ENCODE measurements at regions not wholly inside any gene's neighbourhood (a gene's known extent, or its start where the extent isn't known, plus 50 kb on each side); places are given as distances from the start of the nearest gene placed in this dataset.
A peak's percentile ranks its signal among the peaks of the same experiment; 100 is the strongest.

- Histone ChIP-seq H3K9me3 (no peaks in the 10 kb centered on the region), H3K27ac (replicated peaks in 1 of 4) (peak overlapping the region in 3 of 4 donors; percentile 15 to 53 (median 48)), H3K36me3 (no peaks in the 10 kb centered on the region), H3K27me3 (no peaks in the 10 kb centered on the region), H3K4me1 (peaks cover 54 to 98% (median 86%) of the 10 kb centered on the region in 4 donors), H3K4me3 (no peak overlapping the region)
- 53% methylated on average over 10 of the region's 10 CpGs for WGBS
- no peak for DNase-seq (ENCODE audit: extremely low spot score)
- intact Hi-C loops (cut with DNase I), result no loop called here
- TF ChIP-seq EP300 (IDR thresholded peaks at IDR 0.05) (no peak), CTCF (IDR thresholded peaks at IDR 0.05) (no peak)
Measured at GRCh38 chrX:10048076-10048475, 80.9 kb downstream of the CLDN34 start.

DNA sequence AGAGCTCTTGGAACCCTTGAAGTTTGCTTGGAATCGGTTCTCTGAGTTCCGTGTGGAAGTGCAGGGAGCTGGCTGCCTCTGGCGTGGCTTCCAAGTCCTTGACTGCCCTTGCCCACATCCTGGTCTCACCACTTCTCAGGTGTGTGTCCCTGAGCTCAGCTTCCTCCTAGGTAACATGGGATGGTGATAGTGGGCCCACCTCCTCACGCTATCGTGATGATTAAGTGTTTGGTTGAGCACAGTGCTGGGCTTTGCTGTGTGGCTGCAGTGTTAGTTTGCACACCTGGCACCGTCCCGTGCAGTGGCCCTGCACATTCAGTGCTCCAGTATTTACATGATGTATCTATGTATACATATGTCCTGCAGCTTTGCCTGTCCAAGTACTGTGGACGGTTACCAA lies 81.5 kb downstream of the CLDN34 start:
- H3K4me1 ChIP-seq, result peaks cover 55 to 96% (median 90%) of the 10 kb centered on the region in 4 donors
- TF ChIP-seq POLR2A (IDR thresholded peaks at IDR 0.05; ENCODE audit: low read depth), result no peak
- no peak for TF ChIP-seq EP300 (IDR thresholded peaks at IDR 0.05)
- no peak for TF ChIP-seq CTCF (IDR thresholded peaks at IDR 0.05)
- no peak for TF ChIP-seq POLR2AphosphoS5 (IDR thresholded peaks at IDR 0.05)
- DNase-seq (ENCODE audit: extremely low spot score), result no peak
- 69% methylated on average over 7 of the region's 8 CpGs for WGBS
- intact Hi-C loops (cut with DNase I), result no loop called here
- H3K9me3 ChIP-seq, result no peaks in the 10 kb centered on the region
- H3K4me3 ChIP-seq, result no peak overlapping the region
- no peaks in the 10 kb centered on the region for H3K27me3 ChIP-seq
- peak overlapping the region in 3 of 4 donors; percentile 43 to 53 (median 48) for H3K27ac ChIP-seq (replicated peaks in 1 of 4)
- H3K36me3 ChIP-seq, result no peaks in the 10 kb centered on the region

- no peak for DNase-seq (ENCODE audit: extremely low spot score)
- Histone ChIP-seq H3K4me1 (peaks cover 55 to 91% (median 86%) of the 10 kb centered on the region in 4 donors), H3K27ac (replicated peaks in 1 of 4) (peak overlapping the region in 3 of 4 donors; percentile 43 to 59 (median 53)), H3K27me3 (no peaks in the 10 kb centered on the region), H3K9me3 (no peaks in the 10 kb centered on the region), H3K36me3 (no peaks in the 10 kb centered on the region), H3K4me3 (no peak overlapping the region)
- TF ChIP-seq POLR2AphosphoS5 (IDR thresholded peaks at IDR 0.05) (no peak), EP300 (IDR thresholded peaks at IDR 0.05) (no peak), CTCF (IDR thresholded peaks at IDR 0.05) (no peak), POLR2A (IDR thresholded peaks at IDR 0.05; ENCODE audit: low read depth) (no peak)
- intact Hi-C loops (cut with DNase I), result no loop called here
- WGBS, result 65% methylated on average over 3 of the region's 3 CpGs
Measured at GRCh38 chrX:10049236-10049635, 82.1 kb downstream of the CLDN34 start.

GRCh38 chrX:10050481-10050880 lies 83.3 kb downstream of the CLDN34 start:
- WGBS, result 62% methylated on average over 5 of the region's 5 CpGs
- Histone ChIP-seq H3K9me3 (peaks cover 0 to 10% (median 0%) of the 10 kb centered on the region in 4 donors), H3K27ac (replicated peaks in 1 of 4) (peak overlapping the region; percentile 43 to 63 (median 54)), H3K36me3 (no peaks in the 10 kb centered on the region), H3K27me3 (no peaks in the 10 kb centered on the region), H3K4me3 (no peak overlapping the region), H3K4me1 (peaks cover 48 to 79% (median 74%) of the 10 kb centered on the region in 4 donors)
- no peak for DNase-seq (ENCODE audit: extremely low spot score)
- TF ChIP-seq CTCF (IDR thresholded peaks at IDR 0.05) (no peak), EP300 (IDR thresholded peaks at IDR 0.05) (no peak), POLR2A (IDR thresholded peaks at IDR 0.05; ENCODE audit: low read depth) (no peak), POLR2AphosphoS5 (IDR thresholded peaks at IDR 0.05) (no peak)
- intact Hi-C loops (cut with DNase I), result no loop called here

DNA sequence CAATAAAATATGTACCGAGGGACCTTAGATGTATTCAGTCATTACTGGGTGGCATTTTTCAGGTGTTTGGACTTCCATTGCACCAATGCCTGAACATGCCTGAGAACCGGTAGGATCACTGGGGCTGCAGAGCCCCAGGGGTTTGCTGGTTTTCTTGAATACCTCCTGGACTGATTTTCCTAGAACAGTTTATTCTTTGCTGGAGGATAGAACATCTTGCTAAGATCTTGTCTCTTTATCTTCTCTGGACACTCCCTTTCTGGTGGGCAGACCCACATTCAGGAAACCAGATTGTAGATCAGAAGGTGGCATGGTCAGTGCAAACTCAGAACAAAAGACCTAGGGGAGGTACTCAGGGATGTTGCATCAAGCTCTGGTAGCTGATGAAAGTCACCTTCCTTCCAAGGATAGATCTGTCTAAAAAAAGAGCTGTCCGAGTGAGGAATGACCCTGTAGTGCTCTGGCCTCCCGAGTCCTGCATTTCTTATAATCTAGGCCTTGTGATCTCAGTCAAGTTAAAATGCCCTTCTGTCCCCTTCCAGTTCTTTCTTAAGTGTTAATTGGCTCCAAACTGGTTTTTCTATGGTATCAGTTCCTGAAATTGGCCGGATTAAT lies 84.8 kb downstream of the CLDN34 start:
- Histone ChIP-seq H3K36me3 (no peaks in the 10 kb centered on the region), H3K27ac (replicated peaks in 1 of 4) (peak overlapping the region; percentile 14 to 59 (median 47)), H3K9me3 (peaks cover 0 to 12% (median 0%) of the 10 kb centered on the region in 4 donors), H3K4me1 (peaks cover 39 to 65% (median 64%) of the 10 kb centered on the region in 4 donors), H3K4me3 (no peak overlapping the region), H3K27me3 (no peaks in the 10 kb centered on the region)
- TF ChIP-seq POLR2A (IDR thresholded peaks at IDR 0.05; ENCODE audit: low read depth) (no peak), CTCF (IDR thresholded peaks at IDR 0.05) (no peak), EP300 (IDR thresholded peaks at IDR 0.05) (no peak), POLR2AphosphoS5 (IDR thresholded peaks at IDR 0.05) (no peak)
- DNase-seq (ENCODE audit: extremely low spot score), result no peak
- intact Hi-C loops (cut with DNase I), result no loop called here
- WGBS, result 59% methylated on average over 5 of the region's 5 CpGs

All from esophagus muscularis mucosa (tissue), 4 donors.